HepG2 (cell line): ENCODE measurements at regions not wholly inside any gene's neighbourhood (a gene's known extent, or its start where the extent isn't known, plus 50 kb on each side); places are given as distances from the start of the nearest gene placed in this dataset.

Experiments used
- AKAP8 ChIP-seq: sonication (generic); formaldehyde crosslinking; IDR thresholded peaks from 2 replicates; pipeline ENCODE4 v1.5.1; 2020; ENCODE audit warnings: mild to moderate bottlenecking, missing genetic modification reagents
- ARID5B ChIP-seq: IDR thresholded peaks from 2 replicates; pipeline ENCODE4 v1.4.0; 2020; ENCODE audit warnings: mild to moderate bottlenecking, missing genetic modification reagents
- FOXM1 ChIP-seq: sonication (generic); formaldehyde crosslinking; IDR thresholded peaks from 2 replicates; pipeline ENCODE4 v1.5.0; 2020; ENCODE audit warnings: missing genetic modification reagents
- KMT2B ChIP-seq: IDR thresholded peaks from 2 replicates; pipeline ENCODE4 v1.6.1; 2016; ENCODE audit warnings: missing genetic modification reagents, missing compliant biosample characterization
- MAZ ChIP-seq, 2 experiments: sonication (generic) in 1 of 2; formaldehyde crosslinking in 1 of 2; IDR thresholded peaks; 2 replicates each; pipeline versions ENCODE4 v1.5.0 to v1.6.1; 2012 to 2020; ENCODE audit warnings: low read depth in 2 of 2, mild to moderate bottlenecking in 2 of 2, borderline replicate concordance in 1 of 2, improper control_type of control experiment in 1 of 2, low read length in 1 of 2, missing genetic modification reagents in 1 of 2, moderate library complexity in 1 of 2
- NCOR1 ChIP-seq: fragments of 200-600 bp; sonication (generic); IDR thresholded peaks from 2 replicates; pipeline ENCODE4 v1.7.0; 2017; ENCODE audit warnings: antibody characterized with exemption, low read length, borderline replicate concordance
- NFRKB ChIP-seq: fragments of 450-650 bp; IDR thresholded peaks from 2 replicates; pipeline ENCODE4 v1.6.1; 2017
- NR2F6 ChIP-seq, 2 experiments: IDR thresholded peaks; 2 replicates each; pipeline ENCODE4 v1.6.1; 2016; ENCODE audit warnings: antibody characterized with exemption in 1 of 2, mild to moderate bottlenecking in 1 of 2
- POLR2A ChIP-seq, 2 experiments: IDR thresholded peaks; 2 replicates each; pipeline ENCODE4 v1.6.1; 2011; ENCODE audit warnings: low read depth in 2 of 2, low read length in 2 of 2, mild to moderate bottlenecking in 1 of 2, moderate library complexity in 1 of 2; ENCODE audit not compliant: insufficient read depth in 1 of 2
- RFX3 ChIP-seq: IDR thresholded peaks from 2 replicates; pipeline ENCODE4 v1.6.1; 2016; ENCODE audit warnings: missing biosample characterization, missing genetic modification reagents
- SOX6 ChIP-seq, 2 experiments: fragments of 450-650 bp in 1 of 2; sonication (generic) in 1 of 2; formaldehyde crosslinking in 1 of 2; IDR thresholded peaks; 2 replicates each; pipeline versions ENCODE4 v1.4.0 to v1.6.1; 2017 to 2020; ENCODE audit warnings: antibody characterized with exemption in 1 of 2, mild to moderate bottlenecking in 1 of 2, missing genetic modification reagents in 1 of 2
- SYNCRIP ChIP-seq: fragments of 200-400 bp; formaldehyde crosslinking; IDR thresholded peaks from 2 replicates; pipeline ENCODE4 v1.6.1; 2018; ENCODE audit warnings: mild to moderate bottlenecking, low read depth, low read length; ENCODE audit not compliant: insufficient read depth
- TAF1 ChIP-seq: sonication (generic); formaldehyde crosslinking; IDR thresholded peaks from 2 replicates; pipeline ENCODE4 v1.4.0; 2020; ENCODE audit warnings: missing genetic modification reagents
- ZBTB7A ChIP-seq: sonication (generic); formaldehyde crosslinking; IDR thresholded peaks from 2 replicates; pipeline ENCODE4 v1.8.0; 2022; ENCODE audit warnings: mild to moderate bottlenecking, missing genetic modification reagents
- ZNF160 ChIP-seq: sonication (generic); formaldehyde crosslinking; IDR thresholded peaks from 2 replicates; pipeline ENCODE4 v1.8.0; 2022; ENCODE audit warnings: mild to moderate bottlenecking, inconsistent platforms, missing genetic modification reagents
- ZNF282 ChIP-seq: fragments of 450-650 bp; IDR thresholded peaks from 2 replicates; pipeline ENCODE4 v1.6.1; 2018; ENCODE audit not compliant: partially characterized antibody
- ZNF510 ChIP-seq: sonication (generic); formaldehyde crosslinking; IDR thresholded peaks from 2 replicates; pipeline ENCODE4 v1.4.0; 2020; ENCODE audit warnings: low read depth, mild to moderate bottlenecking, missing genetic modification reagents
- ZNF614 ChIP-seq: IDR thresholded peaks from 2 replicates; pipeline ENCODE4 v1.6.1; 2018; ENCODE audit warnings: missing biosample characterization, missing genetic modification reagents, inconsistent platforms, borderline replicate concordance
- ZNF703 ChIP-seq: sonication (generic); formaldehyde crosslinking; IDR thresholded peaks from 2 replicates; pipeline ENCODE4 v1.5.1; 2020; ENCODE audit warnings: missing genetic modification reagents, mild to moderate bottlenecking, moderate library complexity, borderline replicate concordance
- ZNF879 ChIP-seq: sonication (generic); formaldehyde crosslinking; IDR thresholded peaks from 2 replicates; pipeline ENCODE4 v1.8.1; 2023; ENCODE audit warnings: missing genetic modification reagents
- ZZZ3 ChIP-seq: sonication (generic); formaldehyde crosslinking; IDR thresholded peaks from 2 replicates; pipeline ENCODE4 v1.4.0; 2020; ENCODE audit warnings: missing genetic modification reagents, mild to moderate bottlenecking, borderline replicate concordance
- TF ChIP-seq, protein P1 (sequence below): sonication (generic); formaldehyde crosslinking; IDR thresholded peaks from 2 replicates; pipeline ENCODE4 v1.5.0; 2020; ENCODE audit warnings: mild to moderate bottlenecking, missing genetic modification reagents, moderate library complexity
- TF ChIP-seq, protein P2 (sequence below): sonication (generic); formaldehyde crosslinking; IDR thresholded peaks from 2 replicates; pipeline ENCODE4 v1.5.0; 2020; ENCODE audit warnings: mild to moderate bottlenecking, missing genetic modification reagents
- TF ChIP-seq, protein P3 (sequence below): IDR thresholded peaks from 2 replicates; pipeline ENCODE4 v1.6.1; 2012; ENCODE audit warnings: inconsistent platforms

DNA sequence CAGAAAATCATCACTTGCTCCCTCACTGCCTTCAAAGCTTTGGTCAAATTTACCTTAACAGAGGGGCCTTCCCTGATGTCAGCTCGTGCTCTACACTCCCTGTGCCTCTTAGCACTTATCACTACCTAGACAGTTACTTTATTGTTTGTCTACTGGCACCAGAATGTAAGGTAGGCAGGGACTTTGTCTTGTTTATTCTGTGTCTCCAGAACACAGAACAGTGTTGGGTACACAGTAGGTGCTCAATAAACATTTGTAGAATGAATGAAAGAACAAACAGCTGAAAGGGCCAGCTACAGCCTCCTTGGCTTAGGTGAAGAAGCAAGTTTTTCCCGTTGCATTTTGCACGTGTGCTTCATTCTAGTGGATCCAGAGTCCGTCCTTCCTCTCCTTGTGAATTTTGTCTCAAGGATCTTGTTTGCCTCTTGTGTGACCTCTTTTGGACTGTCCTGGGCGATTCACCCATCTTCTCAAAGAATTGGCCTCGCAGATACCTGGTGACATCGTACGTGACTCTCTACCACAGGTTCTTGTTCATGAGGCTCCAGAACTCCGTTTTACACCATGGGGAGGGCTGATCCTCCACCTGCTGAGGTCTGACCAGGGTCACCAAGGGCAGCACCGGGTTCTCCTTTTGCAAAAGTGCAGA, 84.2 kb upstream of the ARMC2 start (continued):
- TF ChIP-seq NCOR1, result peak; percentile 71; the same call in 1 of the 2 replicates
- no peak for TF ChIP-seq ZZZ3 (CRISPR knock-in tag)
- TF ChIP-seq ZNF879, result no peak
- no peak for TF ChIP-seq MAZ (IDR thresholded peaks at IDR 0.05; ENCODE audit: borderline replicate concordance, low read depth, low read length)
- no peak; the same call in 1 of the 2 replicates for TF ChIP-seq MAZ (CRISPR knock-in tag; IDR thresholded peaks at IDR 0.05; ENCODE audit: low read depth)
- peak; percentile 72 for TF ChIP-seq ZNF614 (CRISPR knock-in tag)
- TF ChIP-seq, protein P1, sequence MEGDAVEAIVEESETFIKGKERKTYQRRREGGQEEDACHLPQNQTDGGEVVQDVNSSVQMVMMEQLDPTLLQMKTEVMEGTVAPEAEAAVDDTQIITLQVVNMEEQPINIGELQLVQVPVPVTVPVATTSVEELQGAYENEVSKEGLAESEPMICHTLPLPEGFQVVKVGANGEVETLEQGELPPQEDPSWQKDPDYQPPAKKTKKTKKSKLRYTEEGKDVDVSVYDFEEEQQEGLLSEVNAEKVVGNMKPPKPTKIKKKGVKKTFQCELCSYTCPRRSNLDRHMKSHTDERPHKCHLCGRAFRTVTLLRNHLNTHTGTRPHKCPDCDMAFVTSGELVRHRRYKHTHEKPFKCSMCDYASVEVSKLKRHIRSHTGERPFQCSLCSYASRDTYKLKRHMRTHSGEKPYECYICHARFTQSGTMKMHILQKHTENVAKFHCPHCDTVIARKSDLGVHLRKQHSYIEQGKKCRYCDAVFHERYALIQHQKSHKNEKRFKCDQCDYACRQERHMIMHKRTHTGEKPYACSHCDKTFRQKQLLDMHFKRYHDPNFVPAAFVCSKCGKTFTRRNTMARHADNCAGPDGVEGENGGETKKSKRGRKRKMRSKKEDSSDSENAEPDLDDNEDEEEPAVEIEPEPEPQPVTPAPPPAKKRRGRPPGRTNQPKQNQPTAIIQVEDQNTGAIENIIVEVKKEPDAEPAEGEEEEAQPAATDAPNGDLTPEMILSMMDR (CRISPR knock-in tag), result no peak
- no peak for TF ChIP-seq POLR2A (IDR thresholded peaks at IDR 0.05; ENCODE audit: insufficient read depth in 1 of 2, low read depth in 2 of 2, low read length in 2 of 2)
- peak; percentile 94 for TF ChIP-seq ARID5B
- TF ChIP-seq ZBTB7A (CRISPR knock-in tag), result no peak
- peak; percentile 53; the same call in 1 of the 2 replicates for TF ChIP-seq NR2F6 (IDR thresholded peaks at IDR 0.05)
- TF ChIP-seq NR2F6 (CRISPR knock-in tag; IDR thresholded peaks at IDR 0.05), result peak; percentile 85
- TF ChIP-seq TAF1 (CRISPR knock-in tag), result no peak
- no peak for TF ChIP-seq NFRKB
- TF ChIP-seq, protein P2, sequence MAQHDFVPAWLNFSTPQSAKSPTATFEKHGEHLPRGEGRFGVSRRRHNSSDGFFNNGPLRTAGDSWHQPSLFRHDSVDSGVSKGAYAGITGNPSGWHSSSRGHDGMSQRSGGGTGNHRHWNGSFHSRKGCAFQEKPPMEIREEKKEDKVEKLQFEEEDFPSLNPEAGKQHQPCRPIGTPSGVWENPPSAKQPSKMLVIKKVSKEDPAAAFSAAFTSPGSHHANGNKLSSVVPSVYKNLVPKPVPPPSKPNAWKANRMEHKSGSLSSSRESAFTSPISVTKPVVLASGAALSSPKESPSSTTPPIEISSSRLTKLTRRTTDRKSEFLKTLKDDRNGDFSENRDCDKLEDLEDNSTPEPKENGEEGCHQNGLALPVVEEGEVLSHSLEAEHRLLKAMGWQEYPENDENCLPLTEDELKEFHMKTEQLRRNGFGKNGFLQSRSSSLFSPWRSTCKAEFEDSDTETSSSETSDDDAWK (CRISPR knock-in tag), result no peak
- TF ChIP-seq KMT2B, result peak; percentile 47; the same call in 1 of the 2 replicates
- no peak for TF ChIP-seq ZNF160 (CRISPR knock-in tag)
- TF ChIP-seq, protein P3, sequence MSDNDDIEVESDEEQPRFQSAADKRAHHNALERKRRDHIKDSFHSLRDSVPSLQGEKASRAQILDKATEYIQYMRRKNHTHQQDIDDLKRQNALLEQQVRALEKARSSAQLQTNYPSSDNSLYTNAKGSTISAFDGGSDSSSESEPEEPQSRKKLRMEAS, result peak; percentile 87
- TF ChIP-seq ZNF510 (CRISPR knock-in tag), result 0 out of 2 replicates have a peak, but pooled peaks have one; percentile 59
- peak; percentile 11; the same call in 1 of the 2 replicates for TF ChIP-seq ZNF703 (CRISPR knock-in tag)
- TF ChIP-seq SOX6 (IDR thresholded peaks at IDR 0.05), result no peak
- TF ChIP-seq SOX6 (CRISPR knock-in tag; IDR thresholded peaks at IDR 0.05), result peak; percentile 92
- no peak for TF ChIP-seq RFX3
- TF ChIP-seq FOXM1 (CRISPR knock-in tag), result no peak
- no peak for TF ChIP-seq ZNF282
- TF ChIP-seq SYNCRIP, result no peak
- TF ChIP-seq AKAP8 (CRISPR knock-in tag), result no peak
